ENCODE measurements at regions not wholly inside any gene's neighbourhood (a gene's known extent, or its start where the extent isn't known, plus 50 kb on each side); places are given as distances from the start of the nearest gene placed in this dataset.

GRCh38 chr12:69026336-69026735 is 93.4 kb upstream of the CPM start:
- H3K4me1 ChIP-seq (ENCODE audit: insufficient read depth, poor library complexity, severe bottlenecking) = peaks cover 31% of the 10 kb centered on the region
- no peak for TF ChIP-seq CTCF (IDR thresholded peaks at IDR 0.05; ENCODE audit: poor library complexity, severe bottlenecking)
- no peaks in the 10 kb centered on the region for H3K36me3 ChIP-seq (ENCODE audit: low read depth)

DNA sequence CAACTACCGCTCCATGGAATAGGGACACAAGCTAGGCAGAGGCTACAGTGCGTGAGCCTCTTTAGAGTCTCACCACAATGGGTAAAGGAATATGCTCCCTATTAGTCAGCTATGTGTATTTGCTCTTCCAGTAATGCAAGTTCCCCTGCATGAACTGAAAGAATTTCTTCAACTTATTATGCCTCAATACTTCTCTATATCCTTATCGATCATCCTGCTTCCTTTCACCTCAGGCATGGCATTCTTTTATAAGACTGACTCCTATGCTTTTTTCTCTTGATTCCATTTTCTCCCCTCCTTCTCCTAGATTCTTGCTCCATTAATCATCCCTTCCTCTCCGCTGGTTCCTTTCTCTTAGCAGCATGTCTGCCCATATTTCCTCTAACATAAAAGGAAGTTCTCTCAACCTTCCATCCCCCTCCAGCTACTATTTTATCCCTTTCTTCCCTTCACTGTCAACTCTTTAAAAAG is 94.5 kb upstream of the CPM start:
- H3K4me3 ChIP-seq (ENCODE audit: severe bottlenecking) = no peak overlapping the region

More at GRCh38 chr12:69026336-69026735, 93.4 kb upstream of the CPM start:
- ATAC-seq (ENCODE audit: low read depth) (no peak), DNase-seq (ENCODE audit: low spot score) (no peak)
- Histone ChIP-seq H3K4me3 (ENCODE audit: severe bottlenecking) (no peak overlapping the region), H3K27me3 (ENCODE audit: insufficient read depth, poor library complexity, severe bottlenecking) (no peaks in the 10 kb centered on the region), H3K9me3 (ENCODE audit: severe bottlenecking) (no peaks in the 10 kb centered on the region), H3K27ac (ENCODE audit: poor library complexity, severe bottlenecking) (no peak overlapping the region)

DNA sequence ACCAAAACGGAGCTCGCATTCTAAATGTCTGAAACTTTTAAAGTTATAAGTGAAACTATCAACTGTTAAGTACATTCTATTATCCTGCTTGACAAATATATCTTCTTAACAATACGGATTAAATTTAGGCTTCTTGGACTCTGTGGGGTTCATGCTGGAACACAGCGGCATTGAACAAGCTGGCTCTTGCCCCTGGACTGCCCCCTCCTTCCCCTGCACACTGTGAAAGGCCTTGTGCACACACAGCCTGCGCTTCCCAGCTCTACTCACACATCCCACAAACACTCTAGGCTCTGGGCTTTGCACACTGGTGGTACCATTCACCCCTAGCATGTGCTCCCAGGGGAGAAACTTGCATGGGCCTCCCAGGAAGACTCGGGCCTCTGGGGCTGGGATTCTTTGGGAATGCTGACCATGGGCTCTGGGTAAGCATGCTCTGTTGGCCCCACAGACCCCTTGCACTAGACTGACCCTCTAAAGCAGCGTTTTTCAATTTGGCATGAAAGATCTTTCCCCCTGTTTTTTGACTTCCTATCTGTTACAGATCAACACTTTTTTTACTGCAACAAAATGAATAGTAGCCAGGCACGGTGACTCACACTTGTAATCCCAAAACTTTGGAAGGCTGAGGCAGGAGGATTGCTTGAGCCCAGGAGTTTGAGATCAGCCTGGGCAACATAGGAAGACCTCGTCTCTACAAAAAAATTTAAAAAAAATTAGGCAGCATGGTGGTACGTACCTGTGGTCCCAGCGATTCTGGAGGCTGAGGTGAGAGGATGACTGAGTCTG is 96.2 kb upstream of the CPM start:
- no peaks in the 10 kb centered on the region for H3K27me3 ChIP-seq (ENCODE audit: insufficient read depth, poor library complexity, severe bottlenecking)
- H3K9me3 ChIP-seq (ENCODE audit: severe bottlenecking) = no peaks in the 10 kb centered on the region
- peaks cover 29% of the 10 kb centered on the region for H3K4me1 ChIP-seq (ENCODE audit: insufficient read depth, poor library complexity, severe bottlenecking)
- no peak overlapping the region for H3K4me3 ChIP-seq (ENCODE audit: severe bottlenecking)
- 0 out of 3 replicates have a peak, but pooled peaks have one; percentile 21 for ATAC-seq (ENCODE audit: low read depth)
- no peak for DNase-seq (ENCODE audit: low spot score)
- no peaks in the 10 kb centered on the region for H3K36me3 ChIP-seq (ENCODE audit: low read depth)
- TF ChIP-seq CTCF (IDR thresholded peaks at IDR 0.05; ENCODE audit: poor library complexity, severe bottlenecking) = no peak
- no peak overlapping the region for H3K27ac ChIP-seq (ENCODE audit: poor library complexity, severe bottlenecking)

More for the DNA sequence above, 94.5 kb upstream of the CPM start:
- peaks cover 31% of the 10 kb centered on the region for H3K4me1 ChIP-seq (ENCODE audit: insufficient read depth, poor library complexity, severe bottlenecking)
- DNase-seq (ENCODE audit: low spot score) (no peak), ATAC-seq (ENCODE audit: low read depth) (no peak)
- H3K27me3 ChIP-seq (ENCODE audit: insufficient read depth, poor library complexity, severe bottlenecking) = no peaks in the 10 kb centered on the region
- TF ChIP-seq CTCF (IDR thresholded peaks at IDR 0.05; ENCODE audit: poor library complexity, severe bottlenecking) = no peak
- H3K9me3 ChIP-seq (ENCODE audit: severe bottlenecking) = no peaks in the 10 kb centered on the region
- no peaks in the 10 kb centered on the region for H3K36me3 ChIP-seq (ENCODE audit: low read depth)
- H3K27ac ChIP-seq (ENCODE audit: poor library complexity, severe bottlenecking) = peak overlapping the region; percentile 30

GRCh38 chr12:69030321-69030720 is 97.3 kb upstream of the CPM start:
- no peak overlapping the region for H3K4me3 ChIP-seq (ENCODE audit: severe bottlenecking)
- TF ChIP-seq CTCF (IDR thresholded peaks at IDR 0.05; ENCODE audit: poor library complexity, severe bottlenecking) = no peak
- ATAC-seq (ENCODE audit: low read depth) (no peak), DNase-seq (ENCODE audit: low spot score) (no peak)
- H3K9me3 ChIP-seq (ENCODE audit: severe bottlenecking) = no peaks in the 10 kb centered on the region
- H3K36me3 ChIP-seq (ENCODE audit: low read depth) = no peaks in the 10 kb centered on the region
- no peaks in the 10 kb centered on the region for H3K27me3 ChIP-seq (ENCODE audit: insufficient read depth, poor library complexity, severe bottlenecking)
- no peak overlapping the region for H3K27ac ChIP-seq (ENCODE audit: poor library complexity, severe bottlenecking)
- H3K4me1 ChIP-seq (ENCODE audit: insufficient read depth, poor library complexity, severe bottlenecking) = peaks cover 19% of the 10 kb centered on the region

GRCh38 chr12:69036533-69036932 is 103.6 kb upstream of the CPM start:
- ATAC-seq (ENCODE audit: low read depth) = no peak
- no peak for TF ChIP-seq CTCF (IDR thresholded peaks at IDR 0.05; ENCODE audit: poor library complexity, severe bottlenecking)
- H3K36me3 ChIP-seq (ENCODE audit: low read depth) = no peaks in the 10 kb centered on the region

More at GRCh38 chr12:69036533-69036932, 103.6 kb upstream of the CPM start:
- Histone ChIP-seq H3K27ac (ENCODE audit: poor library complexity, severe bottlenecking) (no peak overlapping the region), H3K9me3 (ENCODE audit: severe bottlenecking) (no peaks in the 10 kb centered on the region), H3K4me3 (ENCODE audit: severe bottlenecking) (no peak overlapping the region), H3K4me1 (ENCODE audit: insufficient read depth, poor library complexity, severe bottlenecking) (no peaks in the 10 kb centered on the region), H3K27me3 (ENCODE audit: insufficient read depth, poor library complexity, severe bottlenecking) (no peaks in the 10 kb centered on the region)
- no peak for DNase-seq (ENCODE audit: low spot score)

All from RWPE2 (cell line).